DOHH2 (cell line): ENCODE measurements at regions not wholly inside any gene's neighbourhood (a gene's known extent, or its start where the extent isn't known, plus 50 kb on each side); places are given as distances from the start of the nearest gene placed in this dataset.

Experiments used
- CTCF ChIP-seq: fragments of 200-600 bp; sonication (generic); IDR thresholded peaks from one replicate; pipeline ENCODE4 v1.5.1; 2014; ENCODE audit warnings: antibody characterized with exemption, mild to moderate bottlenecking, low read depth, low read length; ENCODE audit not compliant: poor library complexity, severe bottlenecking
- EZH2phosphoT487 ChIP-seq: fragments of 200-600 bp; sonication (generic); IDR thresholded peaks from 2 replicates; pipeline ENCODE4 v1.6.1; 2017; ENCODE audit warnings: borderline replicate concordance, mild to moderate bottlenecking, antibody characterized with exemption, low read length, moderate library complexity, mixed read lengths

DNA sequence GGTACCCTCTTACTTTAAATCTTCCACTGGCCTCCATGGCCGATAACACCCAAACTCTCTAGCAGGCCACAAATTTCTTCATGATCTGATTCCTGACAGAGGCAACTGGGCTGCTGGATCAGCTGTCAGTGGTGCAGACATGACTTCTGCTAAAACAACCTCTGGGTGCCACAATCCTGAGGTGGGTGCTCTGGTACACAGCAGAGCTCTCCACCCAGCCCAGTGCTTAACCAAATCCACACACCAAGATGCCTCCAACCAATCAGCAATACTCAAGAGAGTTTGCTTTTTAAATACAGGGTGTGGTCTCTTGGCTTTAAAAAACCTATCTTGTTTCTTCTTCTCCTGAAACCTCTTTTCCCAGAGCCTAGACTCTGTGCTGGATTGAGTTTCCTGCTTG lies 126.6 kb upstream of the SPACA1 start:
- TF ChIP-seq CTCF (no peak), EZH2phosphoT487 (no peak)
